ENCODE measurements at regions not wholly inside any gene's neighbourhood (a gene's known extent, or its start where the extent isn't known, plus 50 kb on each side); places are given as distances from the start of the nearest gene placed in this dataset.

GRCh38 chr1:88074661-88075060, 609.4 kb upstream of the PKN2 start:
- POLR2A ChIA-PET, result no interaction called here
- Histone ChIP-seq H3K4me1 (ENCODE audit: control insufficient read depth in 1 of 2, extremely low read depth in 1 of 2, insufficient read depth in 2 of 2, low read length in 2 of 2) (no peaks in the 10 kb centered on the region), H3K27ac (ENCODE audit: low read length) (no peak overlapping the region), H3K4me3 (ENCODE audit: control insufficient read depth in 1 of 2, extremely low read depth in 1 of 2, low read length in 1 of 2) (no peak overlapping the region), H3K27me3 (replicated peaks in 1 of 2; ENCODE audit: control insufficient read depth in 2 of 2, extremely low read depth in 1 of 2, insufficient read depth in 2 of 2, low read length in 1 of 2) (peaks cover 0 to 2% of the 10 kb centered on the region in 2 experiments), H3K9me3 (no peaks in the 10 kb centered on the region), H3K36me3 (ENCODE audit: control insufficient read depth in 2 of 2, extremely low read depth in 1 of 2, insufficient read depth in 1 of 2, low read length in 1 of 2) (no peaks in the 10 kb centered on the region)
- Mint-ChIP-seq H3K9me3 (no peaks in the 10 kb centered on the region), H3K36me3 (no peaks in the 10 kb centered on the region), H3K27ac (no peak overlapping the region), H3K4me3 (no peak overlapping the region), H3K27me3 (peaks cover 0 to 4% of the 10 kb centered on the region in 2 donors), H3K4me1 (no peaks in the 10 kb centered on the region)
- ATAC-seq (replicated peaks in 1 of 4) (no peak), DNase-seq (no peak)
- CTCF ChIA-PET, result no interaction called here
- WGBS (ENCODE audit: insufficient coverage), result 82% methylated on average over 1 of the region's 2 CpGs

GRCh38 chr1:88075813-88076212, 608.3 kb upstream of the PKN2 start:
- no peaks in the 10 kb centered on the region for H3K27me3 ChIP-seq (replicated peaks in 1 of 2; ENCODE audit: control insufficient read depth in 2 of 2, extremely low read depth in 1 of 2, insufficient read depth in 2 of 2, low read length in 1 of 2)
- H3K4me1 ChIP-seq (ENCODE audit: control insufficient read depth in 1 of 2, extremely low read depth in 1 of 2, insufficient read depth in 2 of 2, low read length in 2 of 2), result no peaks in the 10 kb centered on the region
- no peaks in the 10 kb centered on the region for H3K4me1 Mint-ChIP-seq
- H3K27ac Mint-ChIP-seq, result no peak overlapping the region
- no peaks in the 10 kb centered on the region for H3K36me3 ChIP-seq (ENCODE audit: control insufficient read depth in 2 of 2, extremely low read depth in 1 of 2, insufficient read depth in 1 of 2, low read length in 1 of 2)
- ATAC-seq (replicated peaks in 1 of 4) (no peak), DNase-seq (no peak)
- no peaks in the 10 kb centered on the region for H3K9me3 ChIP-seq
- H3K27me3 Mint-ChIP-seq, result peaks cover 0 to 4% of the 10 kb centered on the region in 2 donors
- 75% methylated on average over 1 of the region's 1 CpG for WGBS (ENCODE audit: insufficient coverage)
- H3K4me3 ChIP-seq (ENCODE audit: control insufficient read depth in 1 of 2, extremely low read depth in 1 of 2, low read length in 1 of 2), result no peak overlapping the region
- no peaks in the 10 kb centered on the region for H3K9me3 Mint-ChIP-seq
- ChIA-PET CTCF (no interaction called here), POLR2A (no interaction called here)
- H3K27ac ChIP-seq (ENCODE audit: low read length), result no peak overlapping the region
- no peak overlapping the region for H3K4me3 Mint-ChIP-seq
- H3K36me3 Mint-ChIP-seq, result no peaks in the 10 kb centered on the region

GRCh38 chr1:88079036-88079435, 605.0 kb upstream of the PKN2 start:
- WGBS (ENCODE audit: insufficient coverage), result no CpG with 5 or more reads among the region's 1 CpG
- H3K27me3 ChIP-seq (replicated peaks in 1 of 2; ENCODE audit: control insufficient read depth in 2 of 2, extremely low read depth in 1 of 2, insufficient read depth in 2 of 2, low read length in 1 of 2), result no peaks in the 10 kb centered on the region
- Mint-ChIP-seq H3K36me3 (no peaks in the 10 kb centered on the region), H3K27ac (no peak overlapping the region), H3K27me3 (peaks cover 0 to 4% of the 10 kb centered on the region in 2 donors), H3K4me1 (no peaks in the 10 kb centered on the region), H3K9me3 (no peaks in the 10 kb centered on the region), H3K4me3 (no peak overlapping the region)
- ChIA-PET POLR2A (no interaction called here), CTCF (no interaction called here)
- H3K4me3 ChIP-seq (ENCODE audit: control insufficient read depth in 1 of 2, extremely low read depth in 1 of 2, low read length in 1 of 2), result no peak overlapping the region
- DNase-seq (no peak), ATAC-seq (replicated peaks in 1 of 4) (no peak)
- no peaks in the 10 kb centered on the region for H3K4me1 ChIP-seq (ENCODE audit: control insufficient read depth in 1 of 2, extremely low read depth in 1 of 2, insufficient read depth in 2 of 2, low read length in 2 of 2)
- H3K9me3 ChIP-seq, result no peaks in the 10 kb centered on the region
- H3K27ac ChIP-seq (ENCODE audit: low read length), result no peak overlapping the region
- H3K36me3 ChIP-seq (ENCODE audit: control insufficient read depth in 2 of 2, extremely low read depth in 1 of 2, insufficient read depth in 1 of 2, low read length in 1 of 2), result no peaks in the 10 kb centered on the region

GRCh38 chr1:88080875-88081274, 603.2 kb upstream of the PKN2 start:
- peaks cover 0 to 4% of the 10 kb centered on the region in 2 donors for H3K27me3 Mint-ChIP-seq
- no peaks in the 10 kb centered on the region for H3K4me1 Mint-ChIP-seq
- peaks cover 0 to 14% (median 11%) of the 10 kb centered on the region in 3 donors for H3K9me3 Mint-ChIP-seq
- H3K4me3 ChIP-seq (ENCODE audit: control insufficient read depth in 1 of 2, extremely low read depth in 1 of 2, low read length in 1 of 2), result no peak overlapping the region
- H3K4me3 Mint-ChIP-seq, result no peak overlapping the region
- H3K27me3 ChIP-seq (replicated peaks in 1 of 2; ENCODE audit: control insufficient read depth in 2 of 2, extremely low read depth in 1 of 2, insufficient read depth in 2 of 2, low read length in 1 of 2), result no peaks in the 10 kb centered on the region
- H3K27ac Mint-ChIP-seq, result no peak overlapping the region
- no peaks in the 10 kb centered on the region for H3K36me3 ChIP-seq (ENCODE audit: control insufficient read depth in 2 of 2, extremely low read depth in 1 of 2, insufficient read depth in 1 of 2, low read length in 1 of 2)
- POLR2A ChIA-PET, result no interaction called here
- no peak overlapping the region for H3K27ac ChIP-seq (ENCODE audit: low read length)
- DNase-seq (no peak), ATAC-seq (replicated peaks in 1 of 4) (no peak)
- H3K4me1 ChIP-seq (ENCODE audit: control insufficient read depth in 1 of 2, extremely low read depth in 1 of 2, insufficient read depth in 2 of 2, low read length in 2 of 2), result no peaks in the 10 kb centered on the region
- CTCF ChIA-PET, result no interaction called here
- H3K36me3 Mint-ChIP-seq, result no peaks in the 10 kb centered on the region
- H3K9me3 ChIP-seq, result no peaks in the 10 kb centered on the region

- no peaks in the 10 kb centered on the region for H3K9me3 ChIP-seq
- H3K4me1 ChIP-seq (ENCODE audit: control insufficient read depth in 1 of 2, extremely low read depth in 1 of 2, insufficient read depth in 2 of 2, low read length in 2 of 2), result no peaks in the 10 kb centered on the region
- no peak overlapping the region for H3K27ac Mint-ChIP-seq
- WGBS (ENCODE audit: insufficient coverage), result 74% methylated on average over 4 of the region's 8 CpGs
- no peak for DNase-seq
- H3K9me3 Mint-ChIP-seq, result peaks cover 0 to 28% (median 24%) of the 10 kb centered on the region in 3 donors
- no peak overlapping the region for H3K27ac ChIP-seq (ENCODE audit: low read length)
- no peak overlapping the region for H3K4me3 Mint-ChIP-seq
- no peak for ATAC-seq (replicated peaks in 1 of 4)
- POLR2A ChIA-PET, result no interaction called here
- H3K4me1 Mint-ChIP-seq, result no peaks in the 10 kb centered on the region
- H3K36me3 Mint-ChIP-seq, result no peaks in the 10 kb centered on the region
- no peaks in the 10 kb centered on the region for H3K36me3 ChIP-seq (ENCODE audit: control insufficient read depth in 2 of 2, extremely low read depth in 1 of 2, insufficient read depth in 1 of 2, low read length in 1 of 2)
- H3K27me3 Mint-ChIP-seq, result peaks cover 3 to 13% of the 10 kb centered on the region in 2 donors
- CTCF ChIA-PET, result no interaction called here
- no peak overlapping the region for H3K4me3 ChIP-seq (ENCODE audit: control insufficient read depth in 1 of 2, extremely low read depth in 1 of 2, low read length in 1 of 2)
- H3K27me3 ChIP-seq (replicated peaks in 1 of 2; ENCODE audit: control insufficient read depth in 2 of 2, extremely low read depth in 1 of 2, insufficient read depth in 2 of 2, low read length in 1 of 2), result peaks cover 0 to 2% of the 10 kb centered on the region in 2 experiments
Measured at GRCh38 chr1:88088481-88088880, 595.6 kb upstream of the PKN2 start.

GRCh38 chr1:88089961-88090360, 594.1 kb upstream of the PKN2 start:
- POLR2A ChIA-PET, result no interaction called here
- no peak for ATAC-seq (replicated peaks in 1 of 4)
- Mint-ChIP-seq H3K4me1 (no peaks in the 10 kb centered on the region), H3K4me3 (no peak overlapping the region), H3K27ac (no peak overlapping the region), H3K27me3 (peaks cover 3 to 13% of the 10 kb centered on the region in 2 donors), H3K9me3 (peaks cover 0 to 23% (median 22%) of the 10 kb centered on the region in 3 donors), H3K36me3 (no peaks in the 10 kb centered on the region)
- Histone ChIP-seq H3K4me1 (ENCODE audit: control insufficient read depth in 1 of 2, extremely low read depth in 1 of 2, insufficient read depth in 2 of 2, low read length in 2 of 2) (no peaks in the 10 kb centered on the region), H3K4me3 (ENCODE audit: control insufficient read depth in 1 of 2, extremely low read depth in 1 of 2, low read length in 1 of 2) (no peak overlapping the region), H3K27me3 (replicated peaks in 1 of 2; ENCODE audit: control insufficient read depth in 2 of 2, extremely low read depth in 1 of 2, insufficient read depth in 2 of 2, low read length in 1 of 2) (peaks cover 0 to 2% of the 10 kb centered on the region in 2 experiments), H3K9me3 (no peaks in the 10 kb centered on the region), H3K27ac (ENCODE audit: low read length) (no peak overlapping the region), H3K36me3 (ENCODE audit: control insufficient read depth in 2 of 2, extremely low read depth in 1 of 2, insufficient read depth in 1 of 2, low read length in 1 of 2) (no peaks in the 10 kb centered on the region)
- CTCF ChIA-PET, result no interaction called here
- no peak for DNase-seq
- WGBS (ENCODE audit: insufficient coverage), result 0% methylated on average over 1 of the region's 1 CpG

- H3K27ac Mint-ChIP-seq, result no peak overlapping the region
- WGBS (ENCODE audit: insufficient coverage), result no CpG with 5 or more reads among the region's 3 CpGs
- CTCF ChIA-PET, result no interaction called here
- DNase-seq (no peak), ATAC-seq (replicated peaks in 1 of 4) (no peak)
- no peaks in the 10 kb centered on the region for H3K4me1 Mint-ChIP-seq
- H3K36me3 ChIP-seq (ENCODE audit: control insufficient read depth in 2 of 2, extremely low read depth in 1 of 2, insufficient read depth in 1 of 2, low read length in 1 of 2), result no peaks in the 10 kb centered on the region
- H3K27me3 Mint-ChIP-seq, result peaks cover 0 to 12% of the 10 kb centered on the region in 2 donors
- H3K4me1 ChIP-seq (ENCODE audit: control insufficient read depth in 1 of 2, extremely low read depth in 1 of 2, insufficient read depth in 2 of 2, low read length in 2 of 2), result no peaks in the 10 kb centered on the region
- no peaks in the 10 kb centered on the region for H3K27me3 ChIP-seq (replicated peaks in 1 of 2; ENCODE audit: control insufficient read depth in 2 of 2, extremely low read depth in 1 of 2, insufficient read depth in 2 of 2, low read length in 1 of 2)
- H3K36me3 Mint-ChIP-seq, result no peaks in the 10 kb centered on the region
- no peaks in the 10 kb centered on the region for H3K9me3 ChIP-seq
- POLR2A ChIA-PET, result no interaction called here
- no peak overlapping the region for H3K4me3 ChIP-seq (ENCODE audit: control insufficient read depth in 1 of 2, extremely low read depth in 1 of 2, low read length in 1 of 2)
- no peak overlapping the region for H3K4me3 Mint-ChIP-seq
- H3K27ac ChIP-seq (ENCODE audit: low read length), result no peak overlapping the region
- H3K9me3 Mint-ChIP-seq, result no peaks in the 10 kb centered on the region
Measured at GRCh38 chr1:88098881-88099280, 585.2 kb upstream of the PKN2 start.
